Kidney (tissue), 13 donors: ENCODE measurements at regions not wholly inside any gene's neighbourhood (a gene's known extent, or its start where the extent isn't known, plus 50 kb on each side); places are given as distances from the start of the nearest gene placed in this dataset.

Experiments
- DNase-seq, 5 donors: peaks; one replicate each; pipeline ENCODE4 v3.0.0-alpha.2; 2013 to 2020
- FAIRE-seq: peaks from 2 replicates; lab custom pipeline; 2012; peaks lifted over from hg19 to GRCh38; lab: Jason Lieb, UNC
- H3K27ac ChIP-seq, 2 donors: one replicate each; pipeline ENCODE4 v1.7.0; 2013; ENCODE audit warnings: low read depth in 2 of 2, low read length in 2 of 2, inconsistent platforms in 1 of 2
- H3K27me3 ChIP-seq: one replicate; pipeline ENCODE4 v1.7.1; 2013; ENCODE audit warnings: low read length, inconsistent platforms; ENCODE audit not compliant: control insufficient read depth, insufficient read depth
- H3K36me3 ChIP-seq, 3 donors: one replicate each; pipeline versions ENCODE4 v1.7.0 to v1.7.1; 2013; ENCODE audit warnings: low read length in 3 of 3, control low read depth in 1 of 3, inconsistent platforms in 1 of 3; ENCODE audit not compliant: insufficient read depth in 3 of 3, control insufficient read depth in 2 of 3
- H3K4me1 ChIP-seq, 3 donors: one replicate each; pipeline versions ENCODE4 v1.7.0 to v1.7.1; 2013; ENCODE audit warnings: low read length in 3 of 3, inconsistent platforms in 1 of 3, low read depth in 1 of 3; ENCODE audit not compliant: control insufficient read depth in 2 of 3, insufficient read depth in 2 of 3
- H3K4me3 ChIP-seq, 3 donors: one replicate each; pipeline versions ENCODE4 v1.7.0 to v1.8.1; 2013; ENCODE audit warnings: low read length in 3 of 3, control low read depth in 1 of 3, inconsistent platforms in 1 of 3
- H3K9ac ChIP-seq, 3 donors: one replicate each; pipeline versions ENCODE4 v1.7.0 to v1.7.1; 2013; ENCODE audit warnings: low read length in 3 of 3, control low read depth in 1 of 3, inconsistent platforms in 1 of 3
- H3K9me3 ChIP-seq, 3 donors: one replicate each; pipeline versions ENCODE4 v1.7.0 to v1.7.1; 2013; ENCODE audit warnings: low read length in 3 of 3, control low read depth in 1 of 3, inconsistent platforms in 1 of 3; ENCODE audit not compliant: control insufficient read depth in 2 of 3, insufficient read depth in 1 of 3
- CTCF ChIP-seq: IDR thresholded peaks from 3 replicates; pipeline ENCODE4 v1.5.1; 2012; ENCODE audit warnings: mild to moderate bottlenecking, moderate library complexity, borderline replicate concordance; ENCODE audit not compliant: insufficient read depth; ENCODE audit errors: extremely low read depth
- intact Hi-C: fragments of 100-400 bp; cut with DNase I; formaldehyde crosslinking; loops from one replicate; pipeline ENCODE4 v1.11.1; 2022
- donor health status: control.
- donor health status: control.
- donor health status: control.
- donor health status: control.
- donor health status: control.
- donor health status: DM: yes; HTN: yes; CAD: no.
- donor health status: Normal renal cell carcinoma (clear cell type).

- FAIRE-seq (no peak), DNase-seq (no peak)
- Histone ChIP-seq H3K4me3 (no peak overlapping the region), H3K4me1 (no peaks in the 10 kb centered on the region), H3K27ac (no peak overlapping the region), H3K27me3 (no peaks in the 10 kb centered on the region), H3K9me3 (no peaks in the 10 kb centered on the region), H3K9ac (no peak overlapping the region), H3K36me3 (no peaks in the 10 kb centered on the region)
- intact Hi-C loops = no loop called here
- TF ChIP-seq CTCF = no peak
These were observed 118.1 kb downstream of the RERGL start for GRCh38 chr12:17971850-17972249.

- FAIRE-seq (no peak), DNase-seq (no peak)
- H3K9me3 ChIP-seq = peaks cover 0 to 3% (median 0%) of the 10 kb centered on the region in 3 donors
- no peak overlapping the region for H3K4me3 ChIP-seq
- TF ChIP-seq CTCF = no peak
- H3K27ac ChIP-seq = no peak overlapping the region
- intact Hi-C loops = no loop called here
- H3K27me3 ChIP-seq = no peaks in the 10 kb centered on the region
- no peaks in the 10 kb centered on the region for H3K36me3 ChIP-seq
- no peak overlapping the region for H3K9ac ChIP-seq
- H3K4me1 ChIP-seq = no peaks in the 10 kb centered on the region
These were observed 135.2 kb downstream of the RERGL start for GRCh38 chr12:17954788-17955187.

GRCh38 chr12:17950898-17951297 is 139.1 kb downstream of the RERGL start:
- no peaks in the 10 kb centered on the region for H3K9me3 ChIP-seq
- intact Hi-C loops = no loop called here
- DNase-seq (no peak), FAIRE-seq (no peak)
- TF ChIP-seq CTCF = no peak
- no peak overlapping the region for H3K4me3 ChIP-seq
- no peaks in the 10 kb centered on the region for H3K4me1 ChIP-seq
- H3K9ac ChIP-seq = no peak overlapping the region
- H3K27ac ChIP-seq = no peak overlapping the region
- no peaks in the 10 kb centered on the region for H3K27me3 ChIP-seq
- no peaks in the 10 kb centered on the region for H3K36me3 ChIP-seq

- Histone ChIP-seq H3K4me1 (no peaks in the 10 kb centered on the region), H3K27ac (no peak overlapping the region), H3K27me3 (no peaks in the 10 kb centered on the region), H3K36me3 (no peaks in the 10 kb centered on the region), H3K9me3 (no peaks in the 10 kb centered on the region), H3K4me3 (no peak overlapping the region), H3K9ac (no peak overlapping the region)
- FAIRE-seq = no peak
- peak in 1 of 5 donors; percentile 25 for DNase-seq
- intact Hi-C loops = no loop called here
- no peak for TF ChIP-seq CTCF
These were observed 140.3 kb downstream of the RERGL start for GRCh38 chr12:17949558-17950141.
